HL-60 (cell line): ENCODE measurements at regions not wholly inside any gene's neighbourhood (a gene's known extent, or its start where the extent isn't known, plus 50 kb on each side); places are given as distances from the start of the nearest gene placed in this dataset.

Source experiments
- DNase-seq, 2 experiments: peaks; one replicate each; pipeline ENCODE4 v3.0.0-alpha.2; 2010 to 2020; ENCODE audit warnings: low read depth in 1 of 2, low spot score in 1 of 2
- H3K27ac ChIP-seq: fragments of 250-450 bp; sonication (Bioruptor Pico); replicated peaks from 2 replicates; pipeline ENCODE4 v1.5.1; 2020; ENCODE audit warnings: mild to moderate bottlenecking, moderate library complexity
- H3K27me3 ChIP-seq: fragments of 250-450 bp; sonication (Bioruptor Pico); 2 replicates; pipeline ENCODE4 v1.5.1; 2021; ENCODE audit warnings: mild to moderate bottlenecking, moderate library complexity; ENCODE audit not compliant: insufficient read depth, poor library complexity, severe bottlenecking
- H3K4me3 ChIP-seq: replicated peaks from 2 replicates; pipeline ENCODE4 v1.5.1; 2011; ENCODE audit warnings: mild to moderate bottlenecking, control low read depth, low read length; ENCODE audit not compliant: insufficient read depth
- GABPA ChIP-seq: IDR thresholded peaks from 2 replicates; pipeline ENCODE4 v1.6.1; 2012; ENCODE audit warnings: low read depth
- POLR2AphosphoS5 ChIP-seq: IDR thresholded peaks from 2 replicates; pipeline ENCODE4 v1.6.1; 2012; ENCODE audit warnings: low read depth
- SPI1 ChIP-seq: IDR thresholded peaks from 2 replicates; pipeline ENCODE4 v1.6.1; 2012; ENCODE audit warnings: low read depth, mild to moderate bottlenecking, borderline replicate concordance
- TF ChIP-seq, protein P1 (sequence below): IDR thresholded peaks from 2 replicates; pipeline ENCODE4 v1.6.1; 2012; ENCODE audit warnings: low read depth; ENCODE audit not compliant: insufficient replicate concordance
- TF ChIP-seq, protein P2 (sequence below): IDR thresholded peaks from one replicate; pipeline ENCODE4 v1.5.1; 2011; ENCODE audit warnings: low read length, control low read depth, inconsistent platforms; ENCODE audit not compliant: insufficient read depth

DNA sequence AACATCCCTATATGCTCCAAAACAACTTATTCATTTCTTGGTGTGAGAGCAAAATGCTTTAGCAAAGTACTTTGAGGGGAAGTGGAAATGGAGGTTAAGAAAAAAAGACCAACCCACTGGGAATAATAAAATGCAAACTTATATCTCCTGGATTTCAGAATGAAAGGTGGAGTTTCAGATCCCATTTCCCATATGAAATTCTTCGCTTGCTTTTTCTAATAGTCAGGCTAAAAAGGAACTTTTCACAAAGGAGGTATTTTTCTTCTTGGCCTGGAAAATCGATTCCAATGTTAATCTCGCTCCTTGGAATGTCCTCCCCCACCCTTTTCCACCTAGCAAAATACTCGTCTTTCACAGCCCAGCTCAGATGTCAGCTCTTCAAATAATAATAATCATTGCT lies 360.9 kb downstream of the LPIN1 start:
- Histone ChIP-seq H3K27ac (no peak overlapping the region), H3K4me3 (no peak overlapping the region), H3K27me3 (no peaks in the 10 kb centered on the region)
- TF ChIP-seq, protein P1, sequence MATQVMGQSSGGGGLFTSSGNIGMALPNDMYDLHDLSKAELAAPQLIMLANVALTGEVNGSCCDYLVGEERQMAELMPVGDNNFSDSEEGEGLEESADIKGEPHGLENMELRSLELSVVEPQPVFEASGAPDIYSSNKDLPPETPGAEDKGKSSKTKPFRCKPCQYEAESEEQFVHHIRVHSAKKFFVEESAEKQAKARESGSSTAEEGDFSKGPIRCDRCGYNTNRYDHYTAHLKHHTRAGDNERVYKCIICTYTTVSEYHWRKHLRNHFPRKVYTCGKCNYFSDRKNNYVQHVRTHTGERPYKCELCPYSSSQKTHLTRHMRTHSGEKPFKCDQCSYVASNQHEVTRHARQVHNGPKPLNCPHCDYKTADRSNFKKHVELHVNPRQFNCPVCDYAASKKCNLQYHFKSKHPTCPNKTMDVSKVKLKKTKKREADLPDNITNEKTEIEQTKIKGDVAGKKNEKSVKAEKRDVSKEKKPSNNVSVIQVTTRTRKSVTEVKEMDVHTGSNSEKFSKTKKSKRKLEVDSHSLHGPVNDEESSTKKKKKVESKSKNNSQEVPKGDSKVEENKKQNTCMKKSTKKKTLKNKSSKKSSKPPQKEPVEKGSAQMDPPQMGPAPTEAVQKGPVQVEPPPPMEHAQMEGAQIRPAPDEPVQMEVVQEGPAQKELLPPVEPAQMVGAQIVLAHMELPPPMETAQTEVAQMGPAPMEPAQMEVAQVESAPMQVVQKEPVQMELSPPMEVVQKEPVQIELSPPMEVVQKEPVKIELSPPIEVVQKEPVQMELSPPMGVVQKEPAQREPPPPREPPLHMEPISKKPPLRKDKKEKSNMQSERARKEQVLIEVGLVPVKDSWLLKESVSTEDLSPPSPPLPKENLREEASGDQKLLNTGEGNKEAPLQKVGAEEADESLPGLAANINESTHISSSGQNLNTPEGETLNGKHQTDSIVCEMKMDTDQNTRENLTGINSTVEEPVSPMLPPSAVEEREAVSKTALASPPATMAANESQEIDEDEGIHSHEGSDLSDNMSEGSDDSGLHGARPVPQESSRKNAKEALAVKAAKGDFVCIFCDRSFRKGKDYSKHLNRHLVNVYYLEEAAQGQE: no peak
- TF ChIP-seq GABPA: no peak
- TF ChIP-seq, protein P2, sequence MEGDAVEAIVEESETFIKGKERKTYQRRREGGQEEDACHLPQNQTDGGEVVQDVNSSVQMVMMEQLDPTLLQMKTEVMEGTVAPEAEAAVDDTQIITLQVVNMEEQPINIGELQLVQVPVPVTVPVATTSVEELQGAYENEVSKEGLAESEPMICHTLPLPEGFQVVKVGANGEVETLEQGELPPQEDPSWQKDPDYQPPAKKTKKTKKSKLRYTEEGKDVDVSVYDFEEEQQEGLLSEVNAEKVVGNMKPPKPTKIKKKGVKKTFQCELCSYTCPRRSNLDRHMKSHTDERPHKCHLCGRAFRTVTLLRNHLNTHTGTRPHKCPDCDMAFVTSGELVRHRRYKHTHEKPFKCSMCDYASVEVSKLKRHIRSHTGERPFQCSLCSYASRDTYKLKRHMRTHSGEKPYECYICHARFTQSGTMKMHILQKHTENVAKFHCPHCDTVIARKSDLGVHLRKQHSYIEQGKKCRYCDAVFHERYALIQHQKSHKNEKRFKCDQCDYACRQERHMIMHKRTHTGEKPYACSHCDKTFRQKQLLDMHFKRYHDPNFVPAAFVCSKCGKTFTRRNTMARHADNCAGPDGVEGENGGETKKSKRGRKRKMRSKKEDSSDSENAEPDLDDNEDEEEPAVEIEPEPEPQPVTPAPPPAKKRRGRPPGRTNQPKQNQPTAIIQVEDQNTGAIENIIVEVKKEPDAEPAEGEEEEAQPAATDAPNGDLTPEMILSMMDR: no peak
- no peak for TF ChIP-seq SPI1
- TF ChIP-seq POLR2AphosphoS5: no peak
- DNase-seq: no peak

DNA sequence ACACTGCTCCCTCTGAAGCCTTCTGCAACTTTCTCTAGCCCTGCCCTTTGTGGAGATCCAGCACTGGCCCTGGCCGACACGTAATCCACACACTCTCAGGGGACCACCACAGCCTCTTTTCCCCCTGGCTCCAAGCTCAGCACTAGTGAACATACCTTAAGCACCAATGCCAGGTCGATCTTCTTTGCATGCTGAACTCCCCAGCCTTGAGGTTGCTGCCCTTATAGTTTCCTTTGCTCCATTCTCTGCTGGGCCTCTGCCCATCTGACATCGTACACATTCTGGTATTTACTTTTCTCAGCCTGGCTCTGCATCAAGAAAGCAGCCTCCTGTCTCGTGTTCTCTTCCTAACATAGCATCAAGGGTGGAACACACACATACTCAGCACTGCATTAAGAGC lies 361.5 kb downstream of the LPIN1 start:
- H3K27ac ChIP-seq: no peak overlapping the region

DNA sequence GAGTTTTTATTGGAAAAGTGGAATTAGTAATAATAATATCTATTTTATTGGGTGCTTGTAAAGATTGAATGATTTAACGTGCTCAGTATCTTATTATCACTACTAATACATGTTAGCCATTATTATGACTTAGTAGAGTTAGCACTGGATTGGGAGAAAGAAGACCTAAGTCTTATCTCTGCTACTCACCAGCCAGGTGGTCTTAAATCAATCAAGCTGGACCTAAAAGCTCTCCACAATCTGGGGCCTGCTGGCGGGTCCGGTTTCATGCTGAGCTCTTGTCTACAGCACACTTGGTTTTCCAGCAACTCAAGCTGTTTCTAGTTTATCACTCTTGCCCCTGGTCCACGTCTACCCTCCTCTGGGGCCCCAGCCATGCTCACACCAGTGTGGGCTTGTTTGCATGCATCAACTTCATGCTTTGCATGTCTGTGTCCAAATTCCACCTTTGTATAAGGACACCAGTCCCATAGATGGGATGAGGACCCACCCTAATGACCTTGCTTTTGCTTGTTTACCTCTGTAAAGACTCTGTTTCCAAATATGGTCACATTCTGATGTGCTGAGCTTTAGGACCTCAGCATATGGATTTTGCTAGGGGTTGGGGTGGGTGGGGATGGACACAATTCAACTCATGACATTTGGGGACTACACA lies 363.1 kb downstream of the LPIN1 start:
- H3K27ac ChIP-seq: no peak overlapping the region
- no peak overlapping the region for H3K4me3 ChIP-seq
- TF ChIP-seq POLR2AphosphoS5: no peak
- TF ChIP-seq, protein P2: no peak
- TF ChIP-seq SPI1: no peak
- no peak for TF ChIP-seq GABPA
- TF ChIP-seq, protein P1: no peak

More for the DNA sequence above, 361.5 kb downstream of the LPIN1 start:
- Histone ChIP-seq H3K27me3 (no peaks in the 10 kb centered on the region), H3K4me3 (no peak overlapping the region)
- TF ChIP-seq SPI1 (no peak), GABPA (no peak), POLR2AphosphoS5 (no peak)
- TF ChIP-seq, protein P2: no peak
- TF ChIP-seq, protein P1: no peak
- no peak for DNase-seq

More for the DNA sequence above, 363.1 kb downstream of the LPIN1 start:
- H3K27me3 ChIP-seq: no peaks in the 10 kb centered on the region
- DNase-seq: no peak
